ENCODE measurements at regions not wholly inside any gene's neighbourhood (a gene's known extent, or its start where the extent isn't known, plus 50 kb on each side); places are given as distances from the start of the nearest gene placed in this dataset.

DNA sequence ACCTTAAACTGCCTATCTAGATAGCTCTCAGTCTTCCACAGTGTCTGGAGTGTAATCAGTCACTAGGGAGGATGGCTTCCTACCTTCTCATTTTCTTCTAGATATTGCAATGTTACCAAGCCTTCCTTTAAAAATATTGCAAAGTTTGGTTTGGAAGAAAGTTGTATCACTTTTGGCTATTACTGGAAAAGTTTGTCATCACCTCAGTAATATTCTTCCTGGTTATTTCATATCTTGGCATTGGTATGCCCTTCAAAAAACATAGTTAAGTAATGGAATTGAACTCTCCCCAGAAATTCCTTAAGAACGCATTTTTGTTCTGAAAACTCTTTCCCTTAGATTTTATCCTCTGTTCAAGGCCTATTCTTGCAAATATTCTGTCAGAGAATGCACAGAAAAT, 179.3 kb upstream of the MME start:
- TF ChIP-seq, protein P1, sequence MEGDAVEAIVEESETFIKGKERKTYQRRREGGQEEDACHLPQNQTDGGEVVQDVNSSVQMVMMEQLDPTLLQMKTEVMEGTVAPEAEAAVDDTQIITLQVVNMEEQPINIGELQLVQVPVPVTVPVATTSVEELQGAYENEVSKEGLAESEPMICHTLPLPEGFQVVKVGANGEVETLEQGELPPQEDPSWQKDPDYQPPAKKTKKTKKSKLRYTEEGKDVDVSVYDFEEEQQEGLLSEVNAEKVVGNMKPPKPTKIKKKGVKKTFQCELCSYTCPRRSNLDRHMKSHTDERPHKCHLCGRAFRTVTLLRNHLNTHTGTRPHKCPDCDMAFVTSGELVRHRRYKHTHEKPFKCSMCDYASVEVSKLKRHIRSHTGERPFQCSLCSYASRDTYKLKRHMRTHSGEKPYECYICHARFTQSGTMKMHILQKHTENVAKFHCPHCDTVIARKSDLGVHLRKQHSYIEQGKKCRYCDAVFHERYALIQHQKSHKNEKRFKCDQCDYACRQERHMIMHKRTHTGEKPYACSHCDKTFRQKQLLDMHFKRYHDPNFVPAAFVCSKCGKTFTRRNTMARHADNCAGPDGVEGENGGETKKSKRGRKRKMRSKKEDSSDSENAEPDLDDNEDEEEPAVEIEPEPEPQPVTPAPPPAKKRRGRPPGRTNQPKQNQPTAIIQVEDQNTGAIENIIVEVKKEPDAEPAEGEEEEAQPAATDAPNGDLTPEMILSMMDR (IDR thresholded peaks at IDR 0.05): no peak
- no peak for TF ChIP-seq EP300 (IDR thresholded peaks at IDR 0.05)
- no peak for TF ChIP-seq POLR2A (IDR thresholded peaks at IDR 0.05)

All from stomach (tissue), 4 donors.